Omental fat pad (tissue), 3 donors: ENCODE measurements at regions not wholly inside any gene's neighbourhood (a gene's known extent, or its start where the extent isn't known, plus 50 kb on each side); places are given as distances from the start of the nearest gene placed in this dataset.

Source experiments
- ATAC-seq: fragments of 150-250 bp; one replicate; pipeline ENCODE4 v1.9.1; 2016; ENCODE audit warnings: mild to moderate bottlenecking, moderate library complexity; ENCODE audit not compliant: low FRiP score
- DNase-seq: peaks from one replicate; pipeline ENCODE4 v3.0.0-alpha.2; 2019; ENCODE audit warnings: low spot score
- TF ChIP-seq, protein P1 (sequence below), 3 donors: fragments of 450-650 bp; IDR thresholded peaks; one replicate each; pipeline ENCODE4 v1.5.1; 2016 to 2017; ENCODE audit warnings: antibody characterized with exemption in 3 of 3, mild to moderate bottlenecking in 3 of 3, moderate library complexity in 2 of 3

- TF ChIP-seq, protein P1, sequence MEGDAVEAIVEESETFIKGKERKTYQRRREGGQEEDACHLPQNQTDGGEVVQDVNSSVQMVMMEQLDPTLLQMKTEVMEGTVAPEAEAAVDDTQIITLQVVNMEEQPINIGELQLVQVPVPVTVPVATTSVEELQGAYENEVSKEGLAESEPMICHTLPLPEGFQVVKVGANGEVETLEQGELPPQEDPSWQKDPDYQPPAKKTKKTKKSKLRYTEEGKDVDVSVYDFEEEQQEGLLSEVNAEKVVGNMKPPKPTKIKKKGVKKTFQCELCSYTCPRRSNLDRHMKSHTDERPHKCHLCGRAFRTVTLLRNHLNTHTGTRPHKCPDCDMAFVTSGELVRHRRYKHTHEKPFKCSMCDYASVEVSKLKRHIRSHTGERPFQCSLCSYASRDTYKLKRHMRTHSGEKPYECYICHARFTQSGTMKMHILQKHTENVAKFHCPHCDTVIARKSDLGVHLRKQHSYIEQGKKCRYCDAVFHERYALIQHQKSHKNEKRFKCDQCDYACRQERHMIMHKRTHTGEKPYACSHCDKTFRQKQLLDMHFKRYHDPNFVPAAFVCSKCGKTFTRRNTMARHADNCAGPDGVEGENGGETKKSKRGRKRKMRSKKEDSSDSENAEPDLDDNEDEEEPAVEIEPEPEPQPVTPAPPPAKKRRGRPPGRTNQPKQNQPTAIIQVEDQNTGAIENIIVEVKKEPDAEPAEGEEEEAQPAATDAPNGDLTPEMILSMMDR (IDR thresholded peaks at IDR 0.05) = no peak
- peak; percentile 44 for ATAC-seq
Observed at GRCh38 chr2:4551691-4552474, 848.5 kb downstream of the DCDC2C start.

DNA sequence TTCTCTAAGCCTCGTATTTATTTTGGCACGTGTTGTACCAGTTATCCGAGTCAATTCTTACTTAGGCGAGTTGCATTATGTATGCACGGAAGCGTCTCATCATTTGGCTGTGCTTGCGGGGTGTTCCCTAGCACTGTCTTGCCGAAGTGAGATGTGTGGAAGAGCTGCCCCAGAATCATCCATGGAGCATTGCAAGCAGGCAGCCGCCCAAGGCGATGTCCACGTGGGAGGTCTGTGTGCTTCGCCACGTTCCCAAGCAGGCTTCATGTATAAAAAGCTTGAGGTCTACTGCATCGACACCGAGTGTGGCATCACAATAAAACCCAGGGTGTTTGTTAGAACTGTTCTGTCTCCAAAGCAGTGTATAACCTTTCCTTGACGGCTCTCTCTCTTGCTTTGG is 849.9 kb downstream of the DCDC2C start:
- TF ChIP-seq, protein P1 (IDR thresholded peaks at IDR 0.05) = no peak
- DNase-seq (no peak), ATAC-seq (no peak)

More at GRCh38 chr2:4551691-4552474, 848.5 kb downstream of the DCDC2C start:
- no peak for DNase-seq

GRCh38 chr2:4556135-4556896 is 852.9 kb downstream of the DCDC2C start:
- no peak for ATAC-seq

GRCh38 chr2:4561196-4561595 is 857.8 kb downstream of the DCDC2C start:
- no peak for DNase-seq
- TF ChIP-seq, protein P1 (IDR thresholded peaks at IDR 0.05) = no peak
- ATAC-seq = no peak

More at GRCh38 chr2:4556135-4556896, 852.9 kb downstream of the DCDC2C start:
- no peak for DNase-seq
- TF ChIP-seq, protein P1 (IDR thresholded peaks at IDR 0.05) = no peak

DNA sequence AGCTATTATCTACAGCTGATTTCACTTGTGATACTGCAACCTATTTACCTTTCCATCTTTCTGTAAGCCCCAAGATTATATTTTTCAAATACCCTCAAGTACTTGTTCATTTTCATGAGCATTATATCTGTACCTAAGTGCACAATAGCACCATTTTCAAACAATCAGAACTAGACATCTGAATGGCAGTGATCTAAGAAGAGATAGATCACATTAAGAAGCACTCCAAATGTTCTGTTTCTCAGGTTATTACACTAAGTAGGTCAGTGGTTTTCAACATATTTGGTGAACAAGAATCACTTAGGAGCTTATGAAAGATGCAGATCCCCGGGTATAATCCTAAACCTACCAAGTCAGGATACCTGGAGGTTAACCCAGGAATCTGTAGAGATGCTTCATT is 872.7 kb downstream of the DCDC2C start:
- no peak for ATAC-seq
- TF ChIP-seq, protein P1 (IDR thresholded peaks at IDR 0.05) = no peak
- no peak for DNase-seq

DNA sequence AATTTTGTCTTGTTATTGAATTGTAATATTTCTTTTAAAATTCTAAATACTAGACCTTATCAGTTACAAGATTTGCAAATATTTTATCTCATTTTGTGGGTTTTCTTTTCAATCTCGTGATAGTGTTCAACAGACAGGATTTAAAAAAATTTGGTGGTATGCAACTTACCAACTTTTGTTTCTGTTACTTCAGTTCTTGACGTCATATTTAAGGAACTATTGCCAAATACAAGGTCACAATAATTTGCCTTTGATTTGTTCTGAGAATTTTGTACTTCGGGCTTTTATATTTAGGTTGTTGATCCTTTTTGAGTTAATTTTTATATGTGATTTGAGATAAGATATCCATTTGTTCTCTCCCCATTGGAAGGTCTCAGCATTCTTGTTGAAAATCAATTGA is 876.6 kb downstream of the DCDC2C start:
- no peak for ATAC-seq
- no peak for DNase-seq
- TF ChIP-seq, protein P1 (IDR thresholded peaks at IDR 0.05) = no peak
